C4-2B (cell line): ENCODE measurements at regions not wholly inside any gene's neighbourhood (a gene's known extent, or its start where the extent isn't known, plus 50 kb on each side); places are given as distances from the start of the nearest gene placed in this dataset.

Experiments used
- H3K27ac ChIP-seq: fragments of 450-650 bp; 2 replicates; pipeline ENCODE4 v1.5.1; 2017
- CTCF ChIP-seq: fragments of 450-650 bp; conservative IDR thresholded peaks from 2 replicates; pipeline ENCODE4 v1.5.1; 2017; ENCODE audit warnings: mild to moderate bottlenecking
- ZFX ChIP-seq: fragments of 450-650 bp; IDR thresholded peaks from 2 replicates; pipeline ENCODE4 v1.6.1; 2017

GRCh38 chr16:11411059-11411550 lies 65.8 kb downstream of the RMI2 start:
- no peak overlapping the region for H3K27ac ChIP-seq
- TF ChIP-seq ZFX, result no peak
- TF ChIP-seq CTCF, result no peak

GRCh38 chr16:11412175-11412904 lies 67.1 kb downstream of the RMI2 start:
- H3K27ac ChIP-seq, result no peak overlapping the region
- TF ChIP-seq CTCF (no peak), ZFX (no peak)

- H3K27ac ChIP-seq, result no peak overlapping the region
- no peak for TF ChIP-seq CTCF
- TF ChIP-seq ZFX, result no peak
Measured at GRCh38 chr16:11412965-11413887, 68.0 kb downstream of the RMI2 start.

GRCh38 chr16:11413907-11414595 lies 68.8 kb downstream of the RMI2 start:
- no peak overlapping the region for H3K27ac ChIP-seq
- TF ChIP-seq CTCF (no peak), ZFX (no peak)

GRCh38 chr16:11414815-11415775 lies 69.8 kb downstream of the RMI2 start:
- no peak for TF ChIP-seq ZFX
- TF ChIP-seq CTCF, result no peak

GRCh38 chr16:11416228-11417001 lies 71.2 kb downstream of the RMI2 start:
- H3K27ac ChIP-seq, result no peak overlapping the region
- no peak for TF ChIP-seq CTCF

More at GRCh38 chr16:11414815-11415775, 69.8 kb downstream of the RMI2 start:
- no peak overlapping the region for H3K27ac ChIP-seq
